IMR-90 (cell line): ENCODE measurements at regions not wholly inside any gene's neighbourhood (a gene's known extent, or its start where the extent isn't known, plus 50 kb on each side); places are given as distances from the start of the nearest gene placed in this dataset.

Source experiments
- ATAC-seq: fragments of 200-7000 bp; cut with Tn5 transposase; 2 replicates; pipeline ENCODE4 v1.9.1; 2020; ENCODE audit warnings: low read depth, mild to moderate bottlenecking, moderate library complexity
- BruUV-seq: library from RNA; stranded (reverse); fragments of 400-500 nt; replicated peaks from 2 replicates; lab custom pipeline; 2021; lab: Mats Ljungman, UMichigan
- CTCF ChIA-PET: fragments of 300-600 bp; formaldehyde crosslinking; extraction: SDS; loops from one replicate; lab custom pipeline; 2021; ENCODE audit warnings: antibody characterized with exemption; lab: Yijun Ruan, JAX
- POLR2A ChIA-PET: fragments of 300-600 bp; sonication (Branson Sonifier 250); formaldehyde crosslinking; loops from one replicate; lab custom pipeline; 2022; ENCODE audit warnings: antibody characterized with exemption; ENCODE audit not compliant: unreplicated experiment; lab: Charles Lee
- DNase-seq: peaks from one replicate; pipeline ENCODE4 v3.0.0; 2013
- H2AFZ ChIP-seq: replicated peaks from 2 replicates; pipeline ENCODE3; 2013; ENCODE audit warnings: low read length, mild to moderate bottlenecking; ENCODE audit not compliant: poor library complexity
- H2AK5ac ChIP-seq: 2 replicates; pipeline ENCODE4 v1.6.1; 2013; ENCODE audit warnings: low read depth, low read length, inconsistent platforms
- H2AK9ac ChIP-seq: replicated peaks from 2 replicates; pipeline ENCODE3; 2013; ENCODE audit warnings: mild to moderate bottlenecking, low read depth, low read length, moderate library complexity; ENCODE audit not compliant: poor library complexity
- H2BK120ac ChIP-seq: 2 replicates; pipeline ENCODE4 v1.6.1; 2013; ENCODE audit warnings: low read depth, low read length, inconsistent platforms
- H2BK15ac ChIP-seq: 3 replicates; pipeline ENCODE4 v1.6.1; 2013; ENCODE audit warnings: low read depth, low read length, inconsistent platforms
- H2BK20ac ChIP-seq: 2 replicates; pipeline ENCODE4 v1.6.1; 2013; ENCODE audit warnings: low read depth, mild to moderate bottlenecking, inconsistent platforms, low read length, moderate library complexity
- H2BK5ac ChIP-seq: 2 replicates; pipeline ENCODE4 v1.6.1; 2013; ENCODE audit warnings: mild to moderate bottlenecking, low read depth, low read length, inconsistent platforms; ENCODE audit not compliant: poor library complexity, severe bottlenecking
- H3K14ac ChIP-seq: replicated peaks from 2 replicates; pipeline ENCODE4 v1.6.1; 2013; ENCODE audit warnings: low read depth, low read length, inconsistent platforms
- H3K18ac ChIP-seq: 2 replicates; pipeline ENCODE4 v1.6.1; 2013; ENCODE audit warnings: low read depth, low read length, control low read depth
- H3K23ac ChIP-seq: 2 replicates; pipeline ENCODE4 v1.6.1; 2013; ENCODE audit warnings: low read depth, low read length, inconsistent platforms
- H3K27ac ChIP-seq: 2 replicates; pipeline ENCODE4 v1.5.1; 2013; ENCODE audit warnings: mild to moderate bottlenecking, control low read depth, low read length; ENCODE audit not compliant: insufficient read depth
- H3K27me3 ChIP-seq: 2 replicates; pipeline ENCODE4 v1.6.1; 2013; ENCODE audit warnings: low read length; ENCODE audit not compliant: control insufficient read depth, insufficient read depth
- H3K36me3 ChIP-seq: 2 replicates; pipeline ENCODE4 v1.6.1; 2013; ENCODE audit warnings: low read length, mixed read lengths; ENCODE audit not compliant: control insufficient read depth, insufficient read depth
- H3K4ac ChIP-seq: 2 replicates; pipeline ENCODE4 v1.6.1; 2013; ENCODE audit warnings: low read depth, low read length, inconsistent platforms
- H3K4me1 ChIP-seq: 2 replicates; pipeline ENCODE4 v1.6.1; 2013; ENCODE audit warnings: low read length, mixed read lengths; ENCODE audit not compliant: control insufficient read depth, insufficient read depth
- H3K4me2 ChIP-seq: 2 replicates; pipeline ENCODE4 v1.6.1; 2013; ENCODE audit warnings: low read depth, mild to moderate bottlenecking, control low read depth, low read length, moderate library complexity
- H3K4me3 ChIP-seq: 2 replicates; pipeline ENCODE4 v1.5.1; 2013; ENCODE audit warnings: low read depth, mild to moderate bottlenecking, control low read depth, low read length, moderate library complexity; ENCODE audit not compliant: insufficient read depth
- H3K56ac ChIP-seq: 2 replicates; pipeline ENCODE4 v1.6.1; 2013; ENCODE audit warnings: low read length, inconsistent platforms; ENCODE audit not compliant: insufficient read depth; ENCODE audit errors: extremely low read depth
- H3K79me1 ChIP-seq, 2 experiments: 2 replicates each; pipeline ENCODE4 v1.6.1; 2013; ENCODE audit warnings: low read length in 2 of 2, inconsistent platforms in 1 of 2, low read depth in 1 of 2
- H3K9ac ChIP-seq: 2 replicates; pipeline ENCODE4 v1.6.1; 2013; ENCODE audit warnings: low read depth, low read length, control low read depth
- H3K9me1 ChIP-seq: 2 replicates; pipeline ENCODE4 v1.6.1; 2013; ENCODE audit warnings: low read length, inconsistent platforms; ENCODE audit not compliant: insufficient read depth
- H3K9me3 ChIP-seq: 2 replicates; pipeline ENCODE4 v1.6.1; 2013; ENCODE audit warnings: low read length; ENCODE audit not compliant: control insufficient read depth, insufficient read depth
- H4K20me1 ChIP-seq: 2 replicates; pipeline ENCODE4 v1.6.1; 2013; ENCODE audit warnings: low read length, inconsistent platforms; ENCODE audit not compliant: insufficient read depth
- H4K5ac ChIP-seq: 2 replicates; pipeline ENCODE4 v1.6.1; 2013; ENCODE audit warnings: mild to moderate bottlenecking, low read depth, low read length, control low read depth
- H4K8ac ChIP-seq, 2 experiments: 2 replicates each; pipeline ENCODE4 v1.6.1; 2013; ENCODE audit warnings: low read depth in 2 of 2, low read length in 2 of 2, control low read depth in 1 of 2, inconsistent platforms in 1 of 2
- H4K91ac ChIP-seq: 2 replicates; pipeline ENCODE4 v1.6.1; 2013; ENCODE audit warnings: low read depth, low read length, inconsistent platforms; ENCODE audit not compliant: insufficient read depth
- CHD1 ChIP-seq: IDR thresholded peaks from 2 replicates; pipeline ENCODE4 v1.6.1; 2012; ENCODE audit warnings: low read depth, low read length, improper control_type of control experiment
- CTCF ChIP-seq: conservative IDR thresholded peaks from 2 replicates; pipeline ENCODE4 v1.5.1; 2012; ENCODE audit warnings: mild to moderate bottlenecking, low read depth, low read length, improper control_type of control experiment
- ELK1 ChIP-seq: fragments of 150-350 bp; IDR thresholded peaks from 2 replicates; pipeline ENCODE4 v1.6.1; 2016; ENCODE audit warnings: low read depth, mild to moderate bottlenecking, low read length, moderate library complexity, borderline replicate concordance
- FOS ChIP-seq: fragments of 150-350 bp; IDR thresholded peaks from 2 replicates; pipeline ENCODE4 v1.6.1; 2016; ENCODE audit warnings: low read depth, low read length
- NFE2L2 ChIP-seq: fragments of 150-350 bp; IDR thresholded peaks from 2 replicates; pipeline ENCODE4 v1.6.1; 2016; ENCODE audit warnings: low read depth, mild to moderate bottlenecking, low read length
- RAD21 ChIP-seq: IDR thresholded peaks from 2 replicates; pipeline ENCODE4 v1.6.1; 2012; ENCODE audit warnings: low read length, improper control_type of control experiment
- RCOR1 ChIP-seq: IDR thresholded peaks from 2 replicates; pipeline ENCODE4 v1.6.1; 2012; ENCODE audit warnings: mild to moderate bottlenecking, low read length, improper control_type of control experiment; ENCODE audit not compliant: insufficient replicate concordance
- SMC3 ChIP-seq: fragments of 150-350 bp; IDR thresholded peaks from 2 replicates; pipeline ENCODE4 v1.6.1; 2016; ENCODE audit warnings: low read depth, mild to moderate bottlenecking, antibody characterized with exemption, low read length, moderate library complexity
- WGBS, 2 experiments: methylation state at CpG; one replicate each; pipeline versions ENCODE4 v1.1.5 to v1.1.7; 2013; ENCODE audit warnings: missing lambda C conversion rate in 2 of 2; ENCODE audit not compliant: insufficient read length in 1 of 2; ENCODE audit errors: extremely low coverage in 2 of 2; 5-methylcytosine and 5-hydroxymethylcytosine counted together
- dilution Hi-C: fragments of 300-500 bp; cut with HindIII; formaldehyde crosslinking; loops from one replicate; pipeline ENCODE4 v1.14.3; 2018; ENCODE audit warnings: low sequenced_read_pairs; ENCODE audit not compliant: unreplicated experiment
- in situ Hi-C: fragments of 300-500 bp; cut with MboI; formaldehyde crosslinking; loops from 3 replicates; pipeline ENCODE4 v1.14.3; 2019; ENCODE audit warnings: low sequenced_read_pairs, inconsistent platforms, mixed read lengths
- intact Hi-C: fragments of 100-400 bp; cut with micrococcal nuclease; formaldehyde crosslinking; loops from 2 replicates; pipeline ENCODE4 v1.10.0; 2022

GRCh38 chr18:78837754-78838153 is 141.9 kb upstream of the SALL3 start:
- DNase-seq (no peak), ATAC-seq (no peak)
- no peaks in the 10 kb centered on the region for H4K20me1 ChIP-seq
- no peak for TF ChIP-seq CTCF
- no peak for TF ChIP-seq NFE2L2
- TF ChIP-seq RCOR1 = no peak
- TF ChIP-seq FOS = no peak
- no peak for TF ChIP-seq RAD21
- no peak for TF ChIP-seq SMC3
- no peak for TF ChIP-seq ELK1
- TF ChIP-seq CHD1 = no peak
- no peak overlapping the region for H2BK15ac ChIP-seq
- H2BK20ac ChIP-seq = no peak overlapping the region
- no peak overlapping the region for H3K27ac ChIP-seq
- CTCF ChIA-PET = no interaction called here
- H3K4me1 ChIP-seq = no peaks in the 10 kb centered on the region
- H3K4ac ChIP-seq = no peak overlapping the region
- no CpG with 5 or more reads among the region's 14 CpGs for WGBS, 2 experiments
- H2AK9ac ChIP-seq = no peak overlapping the region
- no peak overlapping the region for H3K4me3 ChIP-seq
- no peak overlapping the region for H2AFZ ChIP-seq
- no peak overlapping the region for H2BK5ac ChIP-seq
- no peaks in the 10 kb centered on the region for H3K36me3 ChIP-seq
- no peaks in the 10 kb centered on the region for H3K27me3 ChIP-seq
- in situ Hi-C loops (no loop called here), dilution Hi-C loops (no loop called here), intact Hi-C loops (no loop called here)
- H3K9ac ChIP-seq = no peak overlapping the region
- no peaks in the 10 kb centered on the region for H3K79me1 ChIP-seq
- H4K91ac ChIP-seq = no peak overlapping the region
- H3K9me3 ChIP-seq = peaks cover 20% of the 10 kb centered on the region
- H3K18ac ChIP-seq = no peak overlapping the region
- H4K5ac ChIP-seq = no peak overlapping the region
- H3K9me1 ChIP-seq = no peaks in the 10 kb centered on the region
- no peak overlapping the region for H3K14ac ChIP-seq
- no TSS peak for BruUV-seq
- no peak overlapping the region for H2AK5ac ChIP-seq
- H4K8ac ChIP-seq = no peak overlapping the region
- H3K4me2 ChIP-seq = no peak overlapping the region
- no peak overlapping the region for H3K23ac ChIP-seq
- no peak overlapping the region for H3K56ac ChIP-seq
- no peak overlapping the region for H2BK120ac ChIP-seq
- POLR2A ChIA-PET = no interaction called here
